ENCODE measurements at regions not wholly inside any gene's neighbourhood (a gene's known extent, or its start where the extent isn't known, plus 50 kb on each side); places are given as distances from the start of the nearest gene placed in this dataset.

- TF ChIP-seq SNRNP70 (optimal IDR thresholded peaks at IDR 0.05; ENCODE audit: low read depth, low read length) = no peak
- no peak for TF ChIP-seq MXI1 (IDR thresholded peaks at IDR 0.05; ENCODE audit: low read depth, low read length)
- TF ChIP-seq ZNF282 (CRISPR knock-in tag; IDR thresholded peaks at IDR 0.05) = no peak
- TF ChIP-seq EP300 (IDR thresholded peaks at IDR 0.05; ENCODE audit: low read length) = no peak
- TF ChIP-seq ZNF431 (CRISPR knock-in tag; IDR thresholded peaks at IDR 0.05) = no peak
- TF ChIP-seq, protein P1, sequence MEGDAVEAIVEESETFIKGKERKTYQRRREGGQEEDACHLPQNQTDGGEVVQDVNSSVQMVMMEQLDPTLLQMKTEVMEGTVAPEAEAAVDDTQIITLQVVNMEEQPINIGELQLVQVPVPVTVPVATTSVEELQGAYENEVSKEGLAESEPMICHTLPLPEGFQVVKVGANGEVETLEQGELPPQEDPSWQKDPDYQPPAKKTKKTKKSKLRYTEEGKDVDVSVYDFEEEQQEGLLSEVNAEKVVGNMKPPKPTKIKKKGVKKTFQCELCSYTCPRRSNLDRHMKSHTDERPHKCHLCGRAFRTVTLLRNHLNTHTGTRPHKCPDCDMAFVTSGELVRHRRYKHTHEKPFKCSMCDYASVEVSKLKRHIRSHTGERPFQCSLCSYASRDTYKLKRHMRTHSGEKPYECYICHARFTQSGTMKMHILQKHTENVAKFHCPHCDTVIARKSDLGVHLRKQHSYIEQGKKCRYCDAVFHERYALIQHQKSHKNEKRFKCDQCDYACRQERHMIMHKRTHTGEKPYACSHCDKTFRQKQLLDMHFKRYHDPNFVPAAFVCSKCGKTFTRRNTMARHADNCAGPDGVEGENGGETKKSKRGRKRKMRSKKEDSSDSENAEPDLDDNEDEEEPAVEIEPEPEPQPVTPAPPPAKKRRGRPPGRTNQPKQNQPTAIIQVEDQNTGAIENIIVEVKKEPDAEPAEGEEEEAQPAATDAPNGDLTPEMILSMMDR (IDR thresholded peaks at IDR 0.05 in 2 of 3, conservative IDR thresholded peaks at IDR 0.05 in 1 of 3; ENCODE audit: insufficient read depth in 2 of 3, low read depth in 1 of 3, low read length in 3 of 3) = no peak
- no peak for TF ChIP-seq CC2D1A (IDR thresholded peaks at IDR 0.05)
Observed at GRCh38 chr12:20270557-20270956, 97.8 kb upstream of the PDE3A start.

Data from K562 (cell line).